ENCODE measurements at regions not wholly inside any gene's neighbourhood (a gene's known extent, or its start where the extent isn't known, plus 50 kb on each side); places are given as distances from the start of the nearest gene placed in this dataset.
A peak's percentile ranks its signal among the peaks of the same experiment; 100 is the strongest.

DNA sequence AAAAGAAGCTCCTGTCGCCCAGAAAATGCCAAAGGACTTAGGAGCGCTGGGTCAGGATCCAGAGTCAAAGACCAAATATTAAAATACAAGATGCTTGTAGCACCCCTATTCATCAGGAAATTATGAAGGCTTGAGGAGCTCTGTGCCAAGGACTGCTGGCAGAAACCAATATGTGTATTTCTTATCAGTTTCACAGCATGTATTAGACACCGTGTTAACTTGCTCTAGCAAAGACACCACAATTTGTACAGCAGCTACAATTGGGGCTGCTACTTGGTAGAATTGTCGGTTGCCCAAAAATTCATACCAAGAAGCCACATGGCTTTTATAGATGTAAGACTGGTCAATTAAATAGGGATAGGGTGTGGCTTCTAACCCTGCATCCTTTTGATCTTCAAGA, 128.8 kb downstream of the CD47 start:
- H3K9me3 ChIP-seq = no peaks in the 10 kb centered on the region
- no peak overlapping the region for H3K4me3 ChIP-seq
- H3K36me3 ChIP-seq = no peaks in the 10 kb centered on the region
- no peaks in the 10 kb centered on the region for H3K27me3 ChIP-seq
- peaks cover 18% of the 10 kb centered on the region for H3K4me1 ChIP-seq
- no peak for DNase-seq (ENCODE audit: extremely low spot score in 2 of 2)
- intact Hi-C loops (cut with DNase I) = no loop called here
- no peak overlapping the region for H3K27ac ChIP-seq
- no peak for TF ChIP-seq POLR2AphosphoS5 (IDR thresholded peaks at IDR 0.05; ENCODE audit: insufficient read depth in 1 of 2, low read depth in 1 of 2)
- TF ChIP-seq POLR2A (IDR thresholded peaks at IDR 0.05) = no peak
- TF ChIP-seq, protein P1, sequence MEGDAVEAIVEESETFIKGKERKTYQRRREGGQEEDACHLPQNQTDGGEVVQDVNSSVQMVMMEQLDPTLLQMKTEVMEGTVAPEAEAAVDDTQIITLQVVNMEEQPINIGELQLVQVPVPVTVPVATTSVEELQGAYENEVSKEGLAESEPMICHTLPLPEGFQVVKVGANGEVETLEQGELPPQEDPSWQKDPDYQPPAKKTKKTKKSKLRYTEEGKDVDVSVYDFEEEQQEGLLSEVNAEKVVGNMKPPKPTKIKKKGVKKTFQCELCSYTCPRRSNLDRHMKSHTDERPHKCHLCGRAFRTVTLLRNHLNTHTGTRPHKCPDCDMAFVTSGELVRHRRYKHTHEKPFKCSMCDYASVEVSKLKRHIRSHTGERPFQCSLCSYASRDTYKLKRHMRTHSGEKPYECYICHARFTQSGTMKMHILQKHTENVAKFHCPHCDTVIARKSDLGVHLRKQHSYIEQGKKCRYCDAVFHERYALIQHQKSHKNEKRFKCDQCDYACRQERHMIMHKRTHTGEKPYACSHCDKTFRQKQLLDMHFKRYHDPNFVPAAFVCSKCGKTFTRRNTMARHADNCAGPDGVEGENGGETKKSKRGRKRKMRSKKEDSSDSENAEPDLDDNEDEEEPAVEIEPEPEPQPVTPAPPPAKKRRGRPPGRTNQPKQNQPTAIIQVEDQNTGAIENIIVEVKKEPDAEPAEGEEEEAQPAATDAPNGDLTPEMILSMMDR (IDR thresholded peaks at IDR 0.05) = no peak

DNA sequence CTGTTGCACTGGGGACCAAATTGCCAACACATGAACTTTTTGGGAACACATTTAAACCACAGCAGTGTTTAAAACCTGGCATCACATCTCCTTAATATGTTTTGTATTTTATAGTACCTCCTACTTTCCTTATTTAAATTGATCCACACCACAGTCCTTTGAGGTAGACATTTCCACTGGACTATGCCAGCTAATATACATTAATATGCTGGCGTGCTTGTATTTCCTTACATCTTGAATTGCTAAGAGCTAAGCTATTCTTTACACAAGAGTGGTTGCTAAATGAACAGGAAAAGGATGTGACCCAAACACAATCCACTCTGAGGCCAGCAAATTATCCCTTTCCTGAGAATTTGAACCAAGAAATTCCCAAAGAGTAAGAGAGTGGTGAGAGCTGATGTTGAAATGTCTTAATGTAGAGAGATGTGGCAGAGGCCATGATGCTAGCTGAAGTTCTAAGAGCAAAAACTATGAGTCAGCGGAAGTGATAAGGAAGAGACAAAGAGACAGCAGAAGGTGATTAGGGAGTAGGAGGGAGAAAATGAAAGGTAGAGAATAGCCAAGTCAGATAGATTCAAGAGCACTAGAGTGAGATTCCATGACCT, 131.2 kb downstream of the CD47 start:
- Histone ChIP-seq H3K27ac (no peak overlapping the region), H3K4me3 (no peak overlapping the region), H3K36me3 (no peaks in the 10 kb centered on the region), H3K4me1 (peaks cover 28% of the 10 kb centered on the region), H3K27me3 (no peaks in the 10 kb centered on the region), H3K9me3 (no peaks in the 10 kb centered on the region)
- no peak for TF ChIP-seq POLR2AphosphoS5 (IDR thresholded peaks at IDR 0.05; ENCODE audit: insufficient read depth in 1 of 2, low read depth in 1 of 2)
- TF ChIP-seq POLR2A (IDR thresholded peaks at IDR 0.05) = no peak
- TF ChIP-seq, protein P1 (IDR thresholded peaks at IDR 0.05) = no peak
- intact Hi-C loops (cut with DNase I) = no loop called here
- no peak for DNase-seq (ENCODE audit: extremely low spot score in 2 of 2)

DNA sequence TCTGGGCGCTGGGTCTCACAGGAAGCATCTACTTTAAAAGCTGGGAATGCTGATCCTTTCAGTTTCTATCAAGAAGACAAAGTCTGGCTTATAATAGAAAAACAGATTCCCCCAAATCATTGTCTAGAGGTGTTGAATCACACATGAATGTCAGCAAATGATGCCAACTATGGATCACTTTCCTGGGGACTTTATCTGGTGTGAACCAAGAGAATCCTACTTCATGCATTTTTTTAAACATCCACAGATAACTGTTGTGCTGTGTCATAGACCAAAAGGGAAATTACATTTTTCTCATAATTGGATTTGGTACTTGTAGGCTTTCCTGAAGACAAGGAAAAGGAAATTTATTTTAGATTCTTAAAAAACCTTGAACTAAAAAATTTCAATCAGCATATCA, 132.7 kb downstream of the CD47 start:
- Histone ChIP-seq H3K4me3 (peak overlapping the region; percentile 20 to 23), H3K4me1 (peaks cover 28% of the 10 kb centered on the region), H3K27me3 (no peaks in the 10 kb centered on the region), H3K9me3 (no peaks in the 10 kb centered on the region), H3K27ac (peak overlapping the region; percentile 77), H3K36me3 (no peaks in the 10 kb centered on the region)
- no peak for DNase-seq (ENCODE audit: extremely low spot score in 2 of 2)
- intact Hi-C loops (cut with DNase I) = no loop called here
- TF ChIP-seq POLR2AphosphoS5 (IDR thresholded peaks at IDR 0.05; ENCODE audit: insufficient read depth in 1 of 2, low read depth in 1 of 2) = no peak
- TF ChIP-seq, protein P1 (IDR thresholded peaks at IDR 0.05) = no peak
- TF ChIP-seq POLR2A (IDR thresholded peaks at IDR 0.05) = no peak

DNA sequence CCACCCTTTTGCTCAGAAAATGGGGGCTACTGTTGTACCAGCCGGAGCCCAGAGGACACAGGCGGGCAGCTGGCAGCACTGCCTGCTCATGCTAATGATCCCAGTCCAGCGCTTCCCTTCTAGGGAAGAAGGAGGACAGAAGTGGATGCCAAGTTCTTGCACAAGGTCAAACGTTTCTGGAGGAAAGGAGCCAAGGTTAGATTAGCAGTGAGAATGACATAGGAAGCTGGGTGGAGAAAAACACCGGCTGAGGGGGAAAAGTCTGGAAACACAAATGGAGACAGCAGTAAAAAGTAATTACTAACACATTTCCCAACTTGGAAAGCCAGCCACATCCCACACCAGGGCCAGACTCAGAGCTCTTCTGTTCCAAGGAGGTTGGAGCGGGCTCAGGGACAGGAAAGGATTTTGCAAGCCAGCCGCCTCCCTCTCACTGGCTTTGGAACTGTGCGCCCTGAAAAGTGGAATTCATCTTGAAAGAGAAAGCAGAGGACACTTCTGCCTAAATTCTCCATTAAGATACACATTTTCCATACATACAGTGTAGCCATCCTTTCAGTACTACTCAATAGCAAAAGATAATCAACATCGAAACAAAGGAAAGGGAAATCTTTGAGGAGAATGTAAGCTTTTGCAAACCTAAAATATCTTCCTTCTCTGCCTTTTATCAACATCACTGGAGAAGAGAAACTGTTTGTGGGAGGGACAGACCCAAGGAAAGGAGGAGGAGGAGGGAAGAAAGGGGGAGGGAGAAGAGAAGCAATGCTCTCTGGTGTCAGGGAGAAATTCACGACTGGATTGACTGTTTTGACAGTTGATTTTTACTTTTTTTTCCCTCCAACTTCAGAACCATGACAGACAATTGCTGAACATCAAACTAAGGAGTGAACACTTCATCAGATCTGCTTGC, 133.6 kb downstream of the CD47 start:
- DNase-seq (ENCODE audit: extremely low spot score in 2 of 2) = peak in 1 of 2 donors; percentile 96
- H3K4me1 ChIP-seq = peaks cover 28% of the 10 kb centered on the region
- intact Hi-C loops (cut with DNase I) = no loop called here
- no peaks in the 10 kb centered on the region for H3K9me3 ChIP-seq
- H3K27ac ChIP-seq = peak overlapping the region; percentile 77
- H3K4me3 ChIP-seq = peak overlapping the region; percentile 20 to 23
- peak; percentile 54 to 88 for TF ChIP-seq POLR2AphosphoS5 (IDR thresholded peaks at IDR 0.05; ENCODE audit: insufficient read depth in 1 of 2, low read depth in 1 of 2)
- TF ChIP-seq, protein P1 (IDR thresholded peaks at IDR 0.05) = no peak
- no peaks in the 10 kb centered on the region for H3K27me3 ChIP-seq
- H3K36me3 ChIP-seq = no peaks in the 10 kb centered on the region

DNA sequence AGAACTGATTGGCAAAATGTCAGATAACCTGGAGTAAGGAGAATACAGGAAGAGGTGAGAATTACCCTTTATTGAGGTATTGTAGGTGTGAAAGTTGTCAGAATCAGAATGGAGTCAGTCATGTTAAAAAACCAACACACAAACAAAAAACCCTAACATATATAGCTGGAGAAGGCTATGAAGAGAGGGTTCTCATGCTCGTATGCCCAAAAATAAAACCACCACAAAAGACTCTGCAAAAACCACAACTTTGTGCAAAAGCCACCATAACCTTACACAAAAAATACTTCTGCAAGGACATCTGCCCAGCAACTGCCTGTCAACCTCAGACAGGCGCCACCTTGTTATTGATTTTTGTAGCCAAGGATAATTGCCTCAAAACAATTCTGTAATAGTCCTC, 136.0 kb downstream of the CD47 start:
- Histone ChIP-seq H3K4me3 (no peak overlapping the region), H3K36me3 (no peaks in the 10 kb centered on the region), H3K4me1 (peaks cover 28% of the 10 kb centered on the region), H3K9me3 (no peaks in the 10 kb centered on the region), H3K27ac (no peak overlapping the region), H3K27me3 (no peaks in the 10 kb centered on the region)
- intact Hi-C loops (cut with DNase I) = no loop called here
- no peak for DNase-seq (ENCODE audit: extremely low spot score in 2 of 2)
- TF ChIP-seq, protein P1 (IDR thresholded peaks at IDR 0.05) = no peak
- TF ChIP-seq POLR2A (IDR thresholded peaks at IDR 0.05) (no peak), POLR2AphosphoS5 (IDR thresholded peaks at IDR 0.05; ENCODE audit: insufficient read depth in 1 of 2, low read depth in 1 of 2) (no peak)
